ENCODE measurements at regions not wholly inside any gene's neighbourhood (a gene's known extent, or its start where the extent isn't known, plus 50 kb on each side); places are given as distances from the start of the nearest gene placed in this dataset.
"Not testable (repeated sequence)": the region's sequence is repeated elsewhere in the genome, so short reads cannot be mapped to it uniquely, and the experiment has no call there.

DNA sequence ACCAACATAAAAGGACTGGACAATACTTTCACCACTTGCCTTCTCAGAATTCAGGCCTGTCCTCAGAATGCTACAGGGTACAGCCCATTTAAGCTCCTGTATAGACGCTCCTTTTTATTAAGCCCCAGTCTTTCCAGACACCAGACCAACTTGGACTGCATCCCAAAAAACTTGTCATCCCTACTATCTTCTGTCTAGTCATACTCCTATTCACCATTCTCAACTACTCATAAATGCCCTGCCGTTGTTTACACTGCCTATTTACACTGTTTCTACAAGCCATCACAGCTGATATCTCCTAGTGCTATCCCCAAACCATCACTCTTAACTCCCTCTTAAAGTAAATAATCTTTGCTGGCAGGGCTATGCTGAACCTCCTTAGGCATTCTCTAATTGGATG is 123.2 kb upstream of the RMP24 start:
- not testable (repeated sequence) for H3K4me1 Mint-ChIP-seq, H3K36me3 Mint-ChIP-seq, H3K9me3 Mint-ChIP-seq, H3K4me3 Mint-ChIP-seq, H3K27ac Mint-ChIP-seq
- peaks cover 14% of the 10 kb centered on the region for H3K27me3 Mint-ChIP-seq

DNA sequence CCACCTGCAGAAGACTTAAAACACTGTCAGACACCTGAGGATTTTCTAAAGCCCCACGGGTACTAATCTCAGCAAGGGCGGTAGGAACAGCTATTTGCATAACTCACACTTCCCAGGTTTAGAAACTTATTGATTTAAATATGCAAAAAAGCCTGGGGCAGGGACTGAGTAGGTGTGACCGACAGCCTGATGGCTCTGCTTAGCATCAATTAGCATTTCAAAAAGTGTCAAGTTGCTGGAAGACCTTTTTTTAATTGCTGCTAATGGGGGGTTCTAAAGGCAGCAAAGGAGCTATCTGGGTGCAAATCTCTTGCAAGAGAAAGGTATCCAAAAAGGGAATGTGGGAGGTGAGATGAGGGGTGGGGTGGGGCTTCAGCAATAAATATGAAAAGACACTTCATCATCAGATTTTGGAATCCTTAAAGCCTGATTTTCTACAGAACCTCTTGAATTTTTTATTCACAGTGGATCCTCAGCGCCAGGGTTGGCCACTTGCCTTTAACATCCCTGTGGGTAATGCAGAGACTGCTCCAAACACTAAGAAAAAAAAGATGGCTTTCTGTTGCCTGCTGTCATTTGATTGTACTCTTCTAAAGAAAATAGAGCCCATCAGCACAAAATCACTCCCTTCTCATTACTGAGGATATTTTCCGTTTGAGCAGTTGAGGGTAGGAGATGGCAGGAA is 121.1 kb upstream of the RMP24 start:
- no peak overlapping the region for H3K27ac Mint-ChIP-seq
- no peaks in the 10 kb centered on the region for H3K4me1 Mint-ChIP-seq
- no peak overlapping the region for H3K4me3 Mint-ChIP-seq
- H3K27me3 Mint-ChIP-seq, result peaks cover 1% of the 10 kb centered on the region
- no peaks in the 10 kb centered on the region for H3K36me3 Mint-ChIP-seq
- H3K9me3 Mint-ChIP-seq, result no peaks in the 10 kb centered on the region

DNA sequence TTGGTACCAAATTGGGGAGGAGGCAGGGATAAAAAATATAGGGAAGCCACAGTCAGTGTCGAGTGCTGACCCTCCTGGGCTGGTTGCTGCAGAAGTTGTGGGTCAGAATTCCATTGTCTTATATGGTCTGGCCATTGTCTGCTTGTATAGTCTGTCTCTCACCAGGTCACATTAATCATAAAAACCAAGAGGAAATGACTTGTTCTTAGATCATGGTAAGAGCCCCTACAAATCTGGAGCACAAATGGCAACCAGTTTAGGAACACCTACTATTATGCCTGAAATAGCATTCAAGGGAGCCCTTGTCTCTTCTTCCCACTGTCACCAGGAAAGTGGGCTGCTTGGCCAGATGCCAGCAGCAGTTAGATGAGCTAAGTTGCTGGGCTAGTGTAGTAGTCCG is 119.7 kb upstream of the RMP24 start:
- Mint-ChIP-seq H3K27me3 (peaks cover 1% of the 10 kb centered on the region), H3K36me3 (no peaks in the 10 kb centered on the region), H3K27ac (no peak overlapping the region), H3K4me3 (no peak overlapping the region), H3K9me3 (no peaks in the 10 kb centered on the region), H3K4me1 (no peaks in the 10 kb centered on the region)

GRCh38 chr18:35854095-35854494 is 118.4 kb upstream of the RMP24 start:
- Mint-ChIP-seq H3K27me3 (peaks cover 2% of the 10 kb centered on the region), H3K36me3 (no peaks in the 10 kb centered on the region), H3K4me3 (no peak overlapping the region), H3K27ac (no peak overlapping the region), H3K9me3 (no peaks in the 10 kb centered on the region), H3K4me1 (no peaks in the 10 kb centered on the region)

- no peak overlapping the region for H3K4me3 Mint-ChIP-seq
- no peaks in the 10 kb centered on the region for H3K36me3 Mint-ChIP-seq
- peaks cover 7% of the 10 kb centered on the region for H3K27me3 Mint-ChIP-seq
- H3K4me1 Mint-ChIP-seq, result no peaks in the 10 kb centered on the region
- H3K27ac Mint-ChIP-seq, result no peak overlapping the region
- H3K9me3 Mint-ChIP-seq, result no peaks in the 10 kb centered on the region
Measured at GRCh38 chr18:35856178-35856577, 116.3 kb upstream of the RMP24 start.

DNA sequence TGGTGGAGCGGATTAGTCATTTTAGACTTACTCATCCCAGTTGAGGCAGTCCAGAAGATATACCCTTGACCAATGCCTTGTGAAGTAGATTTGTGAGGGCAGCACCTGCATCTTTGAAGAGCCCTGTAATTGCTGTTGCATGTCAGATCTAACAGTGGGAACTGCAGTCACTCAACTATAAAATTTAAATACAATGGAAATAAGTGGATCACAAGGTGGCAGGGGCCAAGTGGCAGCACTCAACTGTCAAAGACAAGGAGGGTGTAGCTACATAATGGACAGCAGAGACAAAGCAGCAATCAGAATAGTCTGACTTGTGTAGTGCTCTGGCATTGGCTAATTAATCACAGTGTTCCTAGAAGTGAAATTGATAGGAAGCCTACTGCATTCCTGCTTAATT is 115.8 kb upstream of the RMP24 start:
- H3K27ac Mint-ChIP-seq, H3K27me3 Mint-ChIP-seq, H3K9me3 Mint-ChIP-seq, H3K36me3 Mint-ChIP-seq, H3K4me1 Mint-ChIP-seq, H3K4me3 Mint-ChIP-seq: not testable (repeated sequence)

GRCh38 chr18:35857581-35857980 is 114.9 kb upstream of the RMP24 start:
- not testable (repeated sequence) for H3K4me1 Mint-ChIP-seq, H3K4me3 Mint-ChIP-seq, H3K9me3 Mint-ChIP-seq, H3K36me3 Mint-ChIP-seq, H3K27me3 Mint-ChIP-seq, H3K27ac Mint-ChIP-seq

GRCh38 chr18:35861367-35862118 is 110.9 kb upstream of the RMP24 start:
- Mint-ChIP-seq H3K27me3 (peaks cover 5% of the 10 kb centered on the region), H3K9me3 (no peaks in the 10 kb centered on the region), H3K4me1 (no peaks in the 10 kb centered on the region), H3K27ac (no peak overlapping the region), H3K4me3 (no peak overlapping the region), H3K36me3 (no peaks in the 10 kb centered on the region)

GRCh38 chr18:35862119-35862640 is 110.3 kb upstream of the RMP24 start:
- H3K36me3 Mint-ChIP-seq, result no peaks in the 10 kb centered on the region
- H3K4me3 Mint-ChIP-seq, result no peak overlapping the region
- H3K9me3 Mint-ChIP-seq, result no peaks in the 10 kb centered on the region
- H3K4me1 Mint-ChIP-seq, result no peaks in the 10 kb centered on the region
- H3K27ac Mint-ChIP-seq, result no peak overlapping the region
- peaks cover 5% of the 10 kb centered on the region for H3K27me3 Mint-ChIP-seq

DNA sequence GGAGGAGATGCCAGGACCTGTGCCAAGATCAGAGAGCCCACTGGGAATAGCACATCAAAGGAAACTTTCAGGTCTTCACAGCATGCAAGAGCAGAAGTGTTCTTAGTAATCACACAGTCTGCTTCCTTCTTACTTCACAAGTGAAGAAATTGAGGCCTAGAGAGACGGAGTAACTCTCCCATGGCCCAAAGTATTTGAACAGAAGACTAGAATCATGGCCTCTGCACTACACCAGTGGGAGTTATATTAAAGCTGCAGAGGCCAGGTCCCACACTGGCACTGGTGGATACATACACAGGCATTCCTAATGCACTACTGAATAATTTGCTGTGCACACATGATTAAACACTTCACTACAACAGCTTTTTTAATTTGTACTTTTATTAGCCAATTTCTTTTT is 107.6 kb upstream of the RMP24 start:
- Mint-ChIP-seq H3K4me3 (no peak overlapping the region), H3K27ac (no peak overlapping the region), H3K27me3 (peaks cover 3% of the 10 kb centered on the region), H3K4me1 (no peaks in the 10 kb centered on the region), H3K36me3 (no peaks in the 10 kb centered on the region), H3K9me3 (no peaks in the 10 kb centered on the region)

GRCh38 chr18:35868915-35869314 is 103.6 kb upstream of the RMP24 start:
- Mint-ChIP-seq H3K9me3 (no peaks in the 10 kb centered on the region), H3K36me3 (no peaks in the 10 kb centered on the region), H3K4me1 (no peaks in the 10 kb centered on the region), H3K4me3 (no peak overlapping the region), H3K27me3 (peaks cover 5% of the 10 kb centered on the region), H3K27ac (no peak overlapping the region)

GRCh38 chr18:35871337-35871736 is 101.1 kb upstream of the RMP24 start:
- Mint-ChIP-seq H3K9me3 (no peaks in the 10 kb centered on the region), H3K27ac (no peak overlapping the region), H3K4me1 (no peaks in the 10 kb centered on the region), H3K36me3 (no peaks in the 10 kb centered on the region), H3K4me3 (no peak overlapping the region), H3K27me3 (peaks cover 5% of the 10 kb centered on the region)

DNA sequence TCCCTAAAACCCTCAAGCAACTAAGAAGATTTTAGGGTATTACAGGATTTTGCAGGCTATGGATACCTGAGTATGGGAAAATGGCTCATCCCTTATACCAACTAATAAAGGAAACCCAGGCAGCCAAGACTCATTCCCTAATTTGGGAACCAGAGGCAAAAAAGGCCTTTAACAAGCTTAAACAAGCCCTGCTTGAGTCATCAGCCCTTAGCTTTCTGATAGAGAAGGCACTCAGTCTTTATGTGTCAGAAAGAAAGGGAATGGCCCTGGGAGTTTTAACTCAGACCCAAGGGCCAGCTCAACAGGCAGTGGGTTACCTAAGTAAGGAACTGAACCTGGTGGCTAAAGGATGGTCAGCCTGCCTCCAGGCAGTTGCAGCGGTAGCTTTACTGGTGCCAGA is 96.9 kb upstream of the RMP24 start:
- Mint-ChIP-seq H3K9me3 (no peaks in the 10 kb centered on the region), H3K4me1 (no peaks in the 10 kb centered on the region), H3K4me3 (no peak overlapping the region), H3K27ac (no peak overlapping the region), H3K36me3 (no peaks in the 10 kb centered on the region), H3K27me3 (peaks cover 7% of the 10 kb centered on the region)

- no peak overlapping the region for H3K4me3 Mint-ChIP-seq
- H3K36me3 Mint-ChIP-seq, result no peaks in the 10 kb centered on the region
- H3K9me3 Mint-ChIP-seq, result no peaks in the 10 kb centered on the region
- H3K27me3 Mint-ChIP-seq, result peaks cover 5% of the 10 kb centered on the region
- no peak overlapping the region for H3K27ac Mint-ChIP-seq
- H3K4me1 Mint-ChIP-seq, result no peaks in the 10 kb centered on the region
Measured at GRCh38 chr18:35876243-35876642, 96.2 kb upstream of the RMP24 start.

DNA sequence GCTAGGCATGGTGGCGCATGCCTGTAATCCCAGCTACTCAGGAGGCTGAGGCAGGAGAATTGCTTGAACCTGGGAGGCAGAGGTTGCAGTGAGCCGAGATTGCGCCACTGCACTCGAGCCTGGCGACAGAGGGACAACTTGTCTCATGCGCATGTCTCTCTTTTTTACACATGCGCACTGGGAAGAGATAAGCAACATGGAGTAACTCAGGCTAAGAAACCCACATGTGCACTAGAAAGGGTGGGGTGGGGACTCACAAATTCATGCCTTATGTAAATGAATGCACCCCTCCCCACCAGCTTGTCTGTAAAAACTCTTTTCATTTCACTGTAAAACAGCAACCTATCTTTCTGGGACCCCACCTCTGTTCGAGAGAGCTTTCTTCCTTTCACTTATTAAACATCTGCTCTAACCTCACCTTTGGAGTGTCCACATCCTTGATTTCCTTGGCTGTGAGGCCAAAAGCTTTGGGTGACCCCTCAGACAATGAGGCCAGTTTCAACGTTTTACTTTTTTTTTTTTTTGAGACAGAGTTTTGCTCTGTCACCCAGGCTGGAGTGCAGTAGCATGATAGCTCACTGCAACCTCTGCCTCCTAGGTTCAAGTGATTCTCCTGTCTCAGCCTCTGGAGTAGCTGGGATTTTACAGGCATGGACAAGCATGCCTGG is 91.6 kb upstream of the RMP24 start:
- no peaks in the 10 kb centered on the region for H3K9me3 Mint-ChIP-seq
- peaks cover 2% of the 10 kb centered on the region for H3K27me3 Mint-ChIP-seq
- no peaks in the 10 kb centered on the region for H3K4me1 Mint-ChIP-seq
- no peak overlapping the region for H3K4me3 Mint-ChIP-seq
- H3K36me3 Mint-ChIP-seq, result no peaks in the 10 kb centered on the region
- H3K27ac Mint-ChIP-seq, result no peak overlapping the region

GRCh38 chr18:35888329-35888728 is 84.2 kb upstream of the RMP24 start:
- H3K9me3 Mint-ChIP-seq, result peaks cover 7% of the 10 kb centered on the region
- no peaks in the 10 kb centered on the region for H3K4me1 Mint-ChIP-seq
- no peak overlapping the region for H3K27ac Mint-ChIP-seq
- peaks cover 3% of the 10 kb centered on the region for H3K36me3 Mint-ChIP-seq
- no peak overlapping the region for H3K4me3 Mint-ChIP-seq
- peaks cover 4% of the 10 kb centered on the region for H3K27me3 Mint-ChIP-seq
